Esophagus squamous epithelium (tissue), 5 donors: ENCODE measurements at regions not wholly inside any gene's neighbourhood (a gene's known extent, or its start where the extent isn't known, plus 50 kb on each side); places are given as distances from the start of the nearest gene placed in this dataset.

Source experiments
- DNase-seq: peaks from one replicate; lab custom pipeline; 2025; lab: John Stamatoyannopoulos, UW
- H3K27ac ChIP-seq, 4 donors: fragments of 200-600 bp; sonication (generic); one replicate each; pipeline ENCODE4 v1.5.1; 2016 to 2019; ENCODE audit warnings: mild to moderate bottlenecking in 1 of 4
- H3K27me3 ChIP-seq, 4 donors: fragments of 200-600 bp; sonication (generic); 1 replicate in 3 of 4; 2 replicates in 1 of 4; pipeline versions ENCODE4 v1.5.1 to v1.6.0; 2017 to 2021; ENCODE audit warnings: antibody characterized with exemption in 1 of 4
- H3K36me3 ChIP-seq, 3 donors: fragments of 200-600 bp; sonication (generic); one replicate each; pipeline ENCODE4 v1.5.1; 2016 to 2019
- H3K4me1 ChIP-seq, 3 donors: fragments of 200-600 bp; sonication (generic); one replicate each; pipeline ENCODE4 v1.5.1; 2017 to 2019
- H3K4me3 ChIP-seq, 4 donors: fragments of 200-600 bp; sonication (generic); 1 replicate in 3 of 4; 2 replicates in 1 of 4; pipeline ENCODE4 v1.5.1; 2016 to 2019; ENCODE audit warnings: mild to moderate bottlenecking in 2 of 4, moderate library complexity in 1 of 4
- H3K9me3 ChIP-seq, 3 donors: fragments of 200-600 bp; sonication (generic); one replicate each; pipeline ENCODE4 v1.5.1; 2016 to 2019
- POLR2A ChIP-seq, 4 donors: fragments of 450-650 bp; IDR thresholded peaks; one replicate each; pipeline ENCODE4 v1.6.1; 2017; ENCODE audit warnings: antibody characterized with exemption in 4 of 4, mild to moderate bottlenecking in 4 of 4, moderate library complexity in 3 of 4
- WGBS, 2 donors: methylation state at CpG; one replicate each; pipeline ENCODE4 v1.1.5; 2018; 5-methylcytosine and 5-hydroxymethylcytosine counted together
- intact Hi-C: fragments of 100-400 bp; cut with DNase I; formaldehyde crosslinking; loops from one replicate; pipeline ENCODE4 v1.15.0; 2022
- TF ChIP-seq, protein P1 (sequence below), 6 experiments: fragments of 450-650 bp in 4 of 6; fragments of 200-600 bp in 2 of 6; sonication (generic) in 2 of 6; IDR thresholded peaks; one replicate each; pipeline ENCODE4 v1.5.1; 2016 to 2019; ENCODE audit warnings: antibody characterized with exemption in 6 of 6, mild to moderate bottlenecking in 4 of 6, moderate library complexity in 4 of 6
- donor health status: DM: yes; HTN: yes; CAD: no.

DNA sequence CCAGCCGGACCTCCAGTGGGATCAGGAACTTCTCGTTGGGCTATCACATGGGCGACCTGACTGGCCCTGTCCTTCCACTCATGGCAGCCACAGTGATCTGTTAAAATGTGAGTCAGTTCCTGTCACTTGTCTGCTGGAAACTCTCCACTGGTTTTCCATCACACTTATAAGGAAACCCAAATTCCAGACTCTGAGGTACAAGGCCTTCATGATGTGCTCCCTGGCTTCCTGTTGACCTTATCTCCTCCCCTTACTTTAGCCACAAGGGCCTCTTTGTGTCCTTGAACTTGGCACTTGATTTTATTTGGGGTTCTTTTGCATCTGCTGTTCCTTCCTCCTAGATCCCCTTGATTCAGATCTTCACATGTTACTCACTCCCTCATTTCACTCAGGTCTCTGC lies 96.8 kb downstream of the TENT5C start:
- H3K4me3 ChIP-seq, result no peak overlapping the region
- H3K27ac ChIP-seq, result no peak overlapping the region
- no peak for TF ChIP-seq POLR2A (IDR thresholded peaks at IDR 0.05)
- TF ChIP-seq, protein P1, sequence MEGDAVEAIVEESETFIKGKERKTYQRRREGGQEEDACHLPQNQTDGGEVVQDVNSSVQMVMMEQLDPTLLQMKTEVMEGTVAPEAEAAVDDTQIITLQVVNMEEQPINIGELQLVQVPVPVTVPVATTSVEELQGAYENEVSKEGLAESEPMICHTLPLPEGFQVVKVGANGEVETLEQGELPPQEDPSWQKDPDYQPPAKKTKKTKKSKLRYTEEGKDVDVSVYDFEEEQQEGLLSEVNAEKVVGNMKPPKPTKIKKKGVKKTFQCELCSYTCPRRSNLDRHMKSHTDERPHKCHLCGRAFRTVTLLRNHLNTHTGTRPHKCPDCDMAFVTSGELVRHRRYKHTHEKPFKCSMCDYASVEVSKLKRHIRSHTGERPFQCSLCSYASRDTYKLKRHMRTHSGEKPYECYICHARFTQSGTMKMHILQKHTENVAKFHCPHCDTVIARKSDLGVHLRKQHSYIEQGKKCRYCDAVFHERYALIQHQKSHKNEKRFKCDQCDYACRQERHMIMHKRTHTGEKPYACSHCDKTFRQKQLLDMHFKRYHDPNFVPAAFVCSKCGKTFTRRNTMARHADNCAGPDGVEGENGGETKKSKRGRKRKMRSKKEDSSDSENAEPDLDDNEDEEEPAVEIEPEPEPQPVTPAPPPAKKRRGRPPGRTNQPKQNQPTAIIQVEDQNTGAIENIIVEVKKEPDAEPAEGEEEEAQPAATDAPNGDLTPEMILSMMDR (IDR thresholded peaks at IDR 0.05), result no peak
- intact Hi-C loops, result no loop called here
- no peaks in the 10 kb centered on the region for H3K27me3 ChIP-seq
- 79 to 89% methylated on average over 3 of the region's 3 CpGs for WGBS, 2 donors
- DNase-seq, result no peak
- H3K9me3 ChIP-seq, result no peaks in the 10 kb centered on the region
- H3K36me3 ChIP-seq, result no peaks in the 10 kb centered on the region
- H3K4me1 ChIP-seq, result no peaks in the 10 kb centered on the region

DNA sequence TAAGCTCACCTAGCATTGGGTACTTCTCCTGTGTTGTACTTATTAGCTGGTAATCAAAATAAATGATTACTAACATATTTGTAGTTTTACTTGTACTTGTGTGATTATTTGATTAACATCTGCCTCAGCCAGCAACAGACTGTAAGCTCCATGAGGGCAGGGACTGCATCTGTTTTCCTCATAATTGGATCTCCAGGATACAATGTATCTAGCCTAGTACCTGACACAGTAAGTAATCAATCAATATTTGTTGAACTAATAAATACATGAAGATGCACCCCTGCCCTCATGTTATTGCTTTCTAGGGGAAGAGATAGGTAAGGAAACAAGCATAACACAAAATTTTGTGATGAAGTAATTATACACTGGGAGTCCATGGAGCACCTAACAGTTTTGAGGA lies 101.5 kb downstream of the TENT5C start:
- intact Hi-C loops, result no loop called here

DNA sequence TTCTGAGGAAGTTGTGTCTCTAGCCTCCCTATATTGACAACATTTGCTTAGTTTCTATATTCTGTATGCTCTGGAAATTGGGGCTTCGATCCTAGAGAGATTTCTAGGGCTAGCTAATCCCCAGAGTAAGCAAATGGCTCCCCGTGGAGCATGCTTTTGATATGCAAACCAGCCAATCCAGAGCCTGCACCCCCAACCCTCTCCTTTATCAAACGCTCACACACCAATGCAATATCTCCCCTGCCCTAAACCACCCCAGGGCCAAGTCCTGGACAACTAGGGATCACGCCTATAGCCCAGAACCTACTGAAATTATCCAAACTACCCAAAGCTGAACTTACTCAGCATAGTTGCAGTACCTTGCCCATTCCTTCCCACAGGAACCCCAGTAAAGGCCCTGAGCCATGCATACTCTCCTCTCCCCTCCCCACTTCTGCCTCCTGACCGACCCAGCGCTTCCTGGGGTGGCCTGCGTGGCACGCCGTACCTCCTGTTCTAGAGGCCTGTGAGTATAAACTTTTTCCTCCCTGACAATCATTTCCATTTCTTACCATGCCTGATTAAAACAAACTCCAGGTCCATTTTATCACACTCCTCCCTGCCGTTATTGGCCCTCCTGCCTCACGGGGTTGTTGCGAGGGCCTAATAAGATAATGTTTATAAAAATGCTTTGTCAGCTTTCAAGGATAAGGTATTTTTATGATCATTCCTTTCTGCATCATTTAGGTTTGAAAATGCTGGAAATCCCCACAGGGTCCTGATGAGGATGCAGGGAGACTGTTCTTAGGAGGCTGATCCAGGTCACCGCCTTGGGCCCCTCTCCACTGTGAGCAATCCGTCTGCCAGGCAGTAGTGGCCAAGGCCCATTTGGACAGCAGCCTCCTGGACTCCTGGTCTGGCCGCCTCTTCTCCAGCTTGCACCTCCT lies 102.7 kb downstream of the TENT5C start:
- H3K9me3 ChIP-seq, result no peaks in the 10 kb centered on the region
- H3K36me3 ChIP-seq, result no peaks in the 10 kb centered on the region
- WGBS, 2 donors, result 72 to 84% methylated on average over 12 to 15 of the region's 15 CpGs
- no peak overlapping the region for H3K4me3 ChIP-seq
- H3K27ac ChIP-seq, result no peak overlapping the region
- H3K27me3 ChIP-seq, result no peaks in the 10 kb centered on the region
- DNase-seq, result no peak
- intact Hi-C loops, result no loop called here
- no peaks in the 10 kb centered on the region for H3K4me1 ChIP-seq
- TF ChIP-seq, protein P1 (IDR thresholded peaks at IDR 0.05), result no peak
- no peak for TF ChIP-seq POLR2A (IDR thresholded peaks at IDR 0.05)

More for the DNA sequence above, 101.5 kb downstream of the TENT5C start:
- Histone ChIP-seq H3K4me3 (no peak overlapping the region), H3K9me3 (no peaks in the 10 kb centered on the region), H3K36me3 (no peaks in the 10 kb centered on the region), H3K27ac (no peak overlapping the region), H3K27me3 (no peaks in the 10 kb centered on the region), H3K4me1 (no peaks in the 10 kb centered on the region)
- DNase-seq, result no peak
- no peak for TF ChIP-seq POLR2A (IDR thresholded peaks at IDR 0.05)
- TF ChIP-seq, protein P1 (IDR thresholded peaks at IDR 0.05), result no peak

DNA sequence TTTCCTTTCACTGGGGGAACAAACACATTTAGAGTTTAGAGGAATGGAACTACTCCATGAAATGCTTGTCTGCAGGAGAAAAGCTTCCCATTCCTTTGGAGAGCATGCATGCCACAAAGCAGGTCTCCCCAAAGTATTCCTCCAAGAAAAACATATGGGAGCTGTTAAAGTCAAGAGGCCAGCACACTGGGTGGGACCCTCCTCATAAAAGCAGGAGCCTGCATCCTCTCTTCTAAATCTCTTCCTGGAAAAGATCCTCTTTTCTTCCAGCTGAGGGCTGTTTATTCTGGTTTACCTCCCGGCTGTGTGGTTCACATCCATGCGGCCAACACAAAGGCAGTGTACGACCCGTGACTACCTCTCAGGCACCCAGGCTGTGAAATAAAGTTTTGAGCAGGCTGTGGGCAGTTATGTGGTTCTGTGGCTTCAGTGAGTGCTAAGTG lies 103.4 kb downstream of the TENT5C start:
- Histone ChIP-seq H3K9me3 (no peaks in the 10 kb centered on the region), H3K27ac (no peak overlapping the region), H3K36me3 (no peaks in the 10 kb centered on the region), H3K4me1 (no peaks in the 10 kb centered on the region), H3K27me3 (no peaks in the 10 kb centered on the region), H3K4me3 (no peak overlapping the region)
- WGBS, 2 donors, result 40 to 49% methylated on average over 1 to 2 of the region's 4 CpGs
- TF ChIP-seq, protein P1 (IDR thresholded peaks at IDR 0.05), result no peak
- TF ChIP-seq POLR2A (IDR thresholded peaks at IDR 0.05), result no peak
- no peak for DNase-seq
- intact Hi-C loops, result no loop called here

DNA sequence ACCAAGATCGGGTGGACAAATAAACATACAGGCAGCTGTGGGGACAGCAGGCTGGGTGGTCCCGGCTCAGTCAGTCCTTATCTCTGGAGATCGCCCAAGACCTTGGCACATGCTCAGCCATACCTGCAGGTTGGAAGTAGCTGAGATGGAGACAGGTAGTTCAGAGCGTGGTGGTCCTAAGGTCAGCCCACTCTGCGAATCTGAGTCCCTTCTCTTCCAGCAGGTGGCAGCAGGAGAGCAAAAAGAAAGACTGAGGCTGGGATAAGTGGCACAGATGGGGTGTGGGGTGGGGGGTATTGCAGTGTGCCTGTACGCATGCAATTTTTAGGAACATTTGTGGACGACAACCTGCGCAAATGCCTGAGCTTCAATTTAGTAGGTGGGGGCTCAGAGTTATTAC lies 104.9 kb downstream of the TENT5C start:
- no peak for DNase-seq

More for the DNA sequence above, 104.9 kb downstream of the TENT5C start:
- no peaks in the 10 kb centered on the region for H3K4me1 ChIP-seq
- TF ChIP-seq, protein P1 (IDR thresholded peaks at IDR 0.05), result no peak
- TF ChIP-seq POLR2A (IDR thresholded peaks at IDR 0.05), result no peak
- no peaks in the 10 kb centered on the region for H3K27me3 ChIP-seq
- 75 to 84% methylated on average over 6 to 7 of the region's 8 CpGs for WGBS, 2 donors
- no peak overlapping the region for H3K4me3 ChIP-seq
- no peaks in the 10 kb centered on the region for H3K9me3 ChIP-seq
- H3K36me3 ChIP-seq, result no peaks in the 10 kb centered on the region
- H3K27ac ChIP-seq, result no peak overlapping the region
- intact Hi-C loops, result no loop called here
